Left hindlimb (tissue), 1 donor: ENCODE measurements at regions not wholly inside any gene's neighbourhood (a gene's known extent, or its start where the extent isn't known, plus 50 kb on each side); places are given as distances from the start of the nearest gene placed in this dataset.
"Not testable (repeated sequence)": the region's sequence is repeated elsewhere in the genome, so short reads cannot be mapped to it uniquely, and the experiment has no call there.

Source experiments
- DNase-seq: peaks from one replicate; pipeline ENCODE4 v3.0.0-alpha.2; 2018

DNA sequence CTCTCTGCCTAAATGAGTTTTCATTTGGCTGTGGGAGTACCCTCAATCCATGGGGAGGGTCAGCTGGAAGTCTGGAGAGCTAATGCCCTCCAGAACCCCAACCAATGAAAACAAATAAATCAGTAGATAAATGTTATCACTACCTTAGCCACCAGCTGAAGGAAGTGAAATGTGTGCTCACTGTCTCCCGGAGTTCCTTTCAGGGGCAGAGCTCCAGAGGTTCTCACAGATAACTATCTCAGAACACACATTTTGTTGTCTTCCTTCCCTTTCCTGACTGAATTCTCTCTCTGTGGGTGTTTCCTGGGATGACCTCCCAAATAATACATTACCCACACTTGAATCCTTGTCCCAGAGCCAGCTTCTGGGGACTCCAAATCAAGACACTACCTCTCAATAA, 779.6 kb downstream of the DIAPH3 start:
- no peak for DNase-seq

DNA sequence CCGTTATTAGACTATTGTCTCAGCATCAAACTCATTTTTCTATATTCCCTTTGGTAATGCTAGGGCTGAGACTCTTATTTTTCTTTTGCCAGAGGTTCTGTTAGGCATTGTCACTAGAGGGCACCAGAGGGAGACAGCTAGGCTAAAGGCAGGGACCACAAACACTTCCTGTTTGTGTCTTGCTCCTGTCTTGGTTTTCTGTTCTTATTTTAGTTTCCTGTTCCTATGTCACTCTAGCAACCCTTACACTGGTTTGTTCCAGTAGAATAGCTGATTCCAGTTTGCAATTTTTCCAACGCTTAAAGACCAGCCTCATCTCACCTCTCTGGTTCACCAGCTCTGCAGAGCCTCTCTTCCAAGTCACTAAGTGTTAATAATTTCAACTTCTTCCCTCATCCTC, 772.0 kb downstream of the DIAPH3 start:
- peak; percentile 40 for DNase-seq

GRCh38 chr13:59392328-59392727, 771.4 kb downstream of the DIAPH3 start:
- DNase-seq, result no peak

DNA sequence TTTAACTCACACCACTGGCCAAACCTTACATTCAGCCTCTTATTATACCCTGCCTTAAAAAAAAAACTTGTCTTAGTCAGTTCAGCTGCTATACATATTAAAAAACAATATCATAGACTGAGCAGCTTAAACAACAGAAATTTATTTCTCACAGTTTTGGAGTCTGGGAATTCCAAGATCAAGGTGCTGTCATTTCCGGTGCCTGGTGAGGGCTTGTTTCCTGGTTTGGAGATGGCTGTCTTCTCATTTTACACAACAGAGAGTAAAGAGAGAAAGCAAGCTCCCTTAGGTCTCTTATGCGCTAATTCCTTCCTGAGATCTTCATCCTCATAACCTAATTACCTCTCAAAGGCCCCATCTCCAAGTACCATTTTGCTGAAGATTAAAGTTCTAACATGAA, 769.2 kb downstream of the DIAPH3 start:
- DNase-seq, result no peak

DNA sequence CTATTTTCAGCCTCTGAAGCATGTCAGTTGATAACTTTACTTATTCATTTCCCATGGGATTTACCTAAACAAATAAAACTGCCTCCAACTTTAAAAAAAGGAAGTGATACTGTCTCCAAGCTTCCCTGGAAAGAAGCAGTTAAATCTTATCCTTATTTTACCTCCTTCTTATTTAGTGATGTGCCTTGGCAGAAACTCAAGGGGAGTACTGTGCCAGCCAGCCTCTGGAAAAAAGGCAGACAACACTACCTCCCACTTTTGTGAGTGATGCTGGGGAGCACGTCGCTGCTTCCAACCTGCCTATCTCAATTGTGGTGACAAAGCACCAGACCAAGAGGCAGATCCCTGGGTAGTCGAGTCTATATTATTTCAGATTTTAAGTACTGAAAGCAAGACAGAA, 765.6 kb downstream of the DIAPH3 start:
- DNase-seq, result no peak

DNA sequence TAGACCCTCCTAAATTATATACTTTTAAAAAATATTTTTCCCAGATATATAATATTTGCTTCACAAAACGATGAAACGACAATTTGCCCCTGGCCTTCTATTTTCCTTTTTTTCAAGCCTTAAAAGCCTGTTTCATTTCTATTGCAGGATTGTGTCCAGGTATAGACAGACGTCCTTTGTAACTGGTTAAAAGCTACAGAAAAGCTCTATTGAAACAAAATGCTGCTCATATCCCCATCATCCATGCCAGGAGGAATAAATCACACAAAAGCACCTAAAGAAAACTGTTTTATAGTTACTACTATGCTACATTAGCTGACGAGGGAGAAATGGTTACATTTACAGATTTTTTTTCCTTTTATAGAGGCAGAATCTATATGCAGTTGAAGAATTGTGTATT, 765.1 kb downstream of the DIAPH3 start:
- no peak for DNase-seq

GRCh38 chr13:59399513-59399912, 764.2 kb downstream of the DIAPH3 start:
- no peak for DNase-seq

- no peak for DNase-seq
Measured at GRCh38 chr13:59404331-59404730, 759.4 kb downstream of the DIAPH3 start.

- not testable (repeated sequence) for DNase-seq
Measured at GRCh38 chr13:59407251-59407650, 756.5 kb downstream of the DIAPH3 start.

- DNase-seq, result no peak
Measured at GRCh38 chr13:59408738-59409137, 755.0 kb downstream of the DIAPH3 start.

DNA sequence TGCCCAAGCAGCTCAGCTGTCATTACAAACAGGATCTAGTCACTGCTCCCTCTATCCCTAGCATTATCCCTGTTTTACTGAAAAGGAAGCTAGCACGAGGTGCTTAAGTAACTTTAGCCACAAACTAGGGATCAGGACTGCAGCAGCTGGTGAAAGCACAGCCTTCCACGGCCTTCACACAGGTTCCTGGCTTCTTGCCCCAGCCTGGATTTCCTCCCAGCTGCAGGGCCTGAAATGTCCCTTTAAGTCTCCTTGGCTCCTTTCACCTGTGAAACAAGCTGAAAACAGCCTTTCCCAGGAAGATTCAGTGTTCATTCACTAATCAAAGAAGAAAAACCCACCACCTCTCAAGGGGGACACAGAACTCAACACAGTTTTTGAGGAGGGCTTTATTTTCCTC, 754.5 kb downstream of the DIAPH3 start:
- peak; percentile 76 for DNase-seq

DNA sequence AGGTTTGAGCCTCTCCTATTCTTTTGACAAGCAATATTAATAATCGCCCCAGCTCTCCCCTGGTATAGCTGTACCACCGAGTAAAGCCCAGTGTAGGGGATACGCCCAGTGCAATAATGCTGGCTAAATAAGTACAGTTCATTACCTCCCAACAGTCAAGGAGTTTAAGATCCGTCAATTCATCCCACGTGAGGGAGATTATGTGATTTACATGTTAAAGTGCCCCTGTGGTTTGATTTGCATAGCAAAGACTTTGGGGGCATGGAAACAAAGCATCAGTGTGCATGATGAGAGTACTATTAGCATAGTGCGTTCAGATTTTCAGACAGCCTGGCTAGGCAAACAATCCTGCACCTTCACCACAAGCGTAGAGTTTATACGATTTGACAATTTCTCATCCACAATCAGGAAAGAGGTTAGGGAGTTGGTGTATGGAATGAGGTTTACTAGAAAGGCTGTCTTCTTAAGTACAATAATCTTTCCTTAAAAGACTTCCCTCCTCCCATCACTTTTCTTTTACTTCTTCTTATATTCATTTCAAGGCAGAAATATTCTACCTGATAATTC, 754.0 kb downstream of the DIAPH3 start:
- no peak for DNase-seq

GRCh38 chr13:59413126-59413525, 750.6 kb downstream of the DIAPH3 start:
- no peak for DNase-seq

DNA sequence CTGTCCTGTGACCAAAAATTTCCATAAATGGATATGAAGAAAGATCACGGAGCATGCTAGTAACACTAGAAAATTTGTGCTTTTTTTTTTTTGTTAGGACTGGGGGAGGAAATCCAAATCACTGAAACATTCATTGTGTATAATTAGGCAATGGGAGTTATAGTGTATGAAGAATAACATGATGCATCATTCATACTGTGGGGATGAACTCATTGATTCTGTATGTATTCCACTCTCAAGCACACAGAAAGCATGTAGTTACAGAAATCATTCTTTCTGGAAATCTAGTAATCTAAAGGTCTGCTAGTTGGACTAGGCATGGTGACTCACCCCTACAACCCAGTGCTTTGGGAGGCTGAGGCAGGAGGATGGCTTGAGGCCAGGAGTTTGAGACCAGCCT, 749.7 kb downstream of the DIAPH3 start:
- DNase-seq, result no peak

DNA sequence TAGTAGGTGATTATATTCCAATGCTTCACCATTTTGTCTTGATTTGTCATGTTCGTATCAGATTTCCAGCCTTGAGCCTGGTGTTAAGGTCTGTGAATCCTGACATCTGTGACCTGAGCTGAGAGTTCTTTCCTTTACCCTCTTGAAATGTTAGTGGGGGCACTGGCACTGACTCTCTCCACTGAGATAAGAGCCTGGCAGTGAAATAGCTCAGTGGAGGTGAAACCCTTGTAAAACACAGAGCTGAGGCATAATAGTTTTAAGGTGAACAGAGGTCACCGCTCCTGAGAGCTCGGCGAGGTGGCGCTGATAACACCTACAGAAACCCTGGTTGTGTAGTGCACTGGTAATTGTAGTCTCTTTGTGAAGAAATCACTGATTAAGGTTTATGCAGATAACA, 748.2 kb downstream of the DIAPH3 start:
- DNase-seq, result no peak

- no peak for DNase-seq
Measured at GRCh38 chr13:59416561-59416960, 747.2 kb downstream of the DIAPH3 start.

GRCh38 chr13:59422646-59423045, 741.1 kb downstream of the DIAPH3 start:
- DNase-seq, result no peak

GRCh38 chr13:59423708-59424340, 739.9 kb downstream of the DIAPH3 start:
- no peak for DNase-seq

DNA sequence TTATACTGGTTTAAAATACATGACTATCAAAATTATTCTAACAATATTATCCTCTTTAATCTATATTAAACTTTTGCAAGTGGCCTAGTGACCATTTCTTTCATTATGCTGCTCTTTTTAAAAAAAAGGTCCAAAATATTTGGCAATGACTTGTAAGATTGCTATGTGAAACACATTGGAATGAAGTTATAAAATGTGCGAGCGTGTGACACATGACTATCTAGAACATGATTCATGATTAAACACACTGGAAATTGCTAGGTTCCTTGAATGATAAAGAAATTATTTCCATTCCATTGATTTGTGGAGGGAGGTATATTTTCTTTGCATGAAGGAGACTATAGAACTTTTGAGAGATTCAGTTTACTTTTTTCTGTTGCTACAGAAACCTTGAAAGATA, 739.1 kb downstream of the DIAPH3 start:
- no peak for DNase-seq

GRCh38 chr13:59425211-59425741, 738.5 kb downstream of the DIAPH3 start:
- DNase-seq, result no peak

DNA sequence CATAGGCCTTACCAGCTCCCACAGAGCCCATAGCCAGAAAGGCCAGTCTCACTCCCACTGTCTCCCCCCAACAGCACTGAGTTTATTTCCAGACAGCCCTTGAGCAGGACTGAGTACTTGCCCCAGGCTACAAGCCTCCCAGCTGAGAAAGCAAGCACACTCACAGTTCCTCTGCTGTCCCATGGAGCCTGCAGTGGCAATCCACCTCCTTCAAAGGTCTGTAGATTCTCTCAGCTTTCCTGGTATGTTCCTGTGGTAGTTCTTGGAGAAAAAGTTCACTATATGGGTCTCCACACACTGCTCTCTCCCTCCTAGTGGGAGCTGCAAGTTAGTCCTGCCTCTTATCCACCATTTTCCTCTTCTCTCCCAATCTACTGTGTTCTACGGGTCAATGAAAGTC, 728.7 kb downstream of the DIAPH3 start:
- no peak for DNase-seq

- DNase-seq, result no peak
Measured at GRCh38 chr13:59437544-59438301, 726.0 kb downstream of the DIAPH3 start.

DNA sequence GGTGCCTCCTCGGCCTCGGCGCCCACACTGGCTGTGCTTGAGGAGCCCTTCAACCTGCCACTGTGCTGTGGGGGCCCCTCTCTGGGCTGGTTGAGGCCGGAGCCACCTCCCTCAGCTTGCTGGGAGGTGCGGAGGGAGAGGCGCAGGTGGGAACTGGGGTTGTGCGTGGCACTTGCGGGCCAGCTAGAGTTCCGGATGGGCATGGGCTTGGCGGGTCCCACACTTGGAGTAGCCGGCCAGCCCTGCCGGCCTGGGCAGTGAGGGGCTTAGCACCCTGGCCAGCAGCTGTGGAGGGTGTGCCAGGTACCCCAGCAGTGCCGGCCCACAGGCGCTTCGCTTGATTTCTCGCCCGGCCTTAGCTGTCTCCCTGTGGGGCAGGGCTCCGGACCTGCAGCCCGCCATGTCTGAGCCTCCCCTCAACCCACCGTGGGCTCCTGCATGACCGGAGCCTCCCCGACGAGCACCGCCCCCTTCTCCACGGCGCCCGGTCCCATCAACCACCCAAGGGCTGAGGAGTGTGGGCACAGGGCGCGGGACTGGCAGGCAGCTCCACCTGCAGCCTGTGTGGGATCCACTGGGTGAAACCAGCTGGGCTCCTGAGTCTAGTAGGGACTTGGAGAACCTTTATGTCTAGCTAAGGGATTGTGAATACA, 723.8 kb downstream of the DIAPH3 start:
- DNase-seq, result no peak

DNA sequence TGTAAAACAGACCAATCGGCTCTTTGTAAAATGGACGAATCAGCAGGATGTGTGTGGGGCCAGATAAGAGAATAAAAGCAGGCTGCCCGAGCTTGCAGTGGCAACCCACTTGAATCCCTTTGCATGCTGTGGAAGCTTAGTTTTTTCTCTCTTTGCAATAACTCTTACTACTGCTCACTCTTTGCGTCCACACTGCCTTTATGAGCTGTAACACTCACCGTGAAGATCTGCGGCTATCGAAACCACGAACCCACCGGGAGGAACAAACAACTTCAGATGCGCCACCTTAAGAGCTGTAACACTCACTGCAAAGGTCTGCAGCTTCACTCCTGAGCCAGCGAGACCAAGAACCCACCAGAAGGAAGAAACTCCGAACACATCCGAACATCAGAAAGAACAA, 722.7 kb downstream of the DIAPH3 start:
- not testable (repeated sequence) for DNase-seq
